ENCODE measurements at regions not wholly inside any gene's neighbourhood (a gene's known extent, or its start where the extent isn't known, plus 50 kb on each side); places are given as distances from the start of the nearest gene placed in this dataset.

GRCh38 chr3:124461126-124461525 is 269.1 kb upstream of the UMPS start:
- WGBS, 2 donors, result 76 to 91% methylated on average over 2 of the region's 2 CpGs
- no peak overlapping the region for H3K4me3 ChIP-seq (ENCODE audit: low read depth, poor library complexity, severe bottlenecking)
- intact Hi-C loops (cut with DNase I; ENCODE audit: low total_unique reads), result no loop called here
- TF ChIP-seq POLR2A (IDR thresholded peaks at IDR 0.05), result no peak
- no peak for TF ChIP-seq CTCF (IDR thresholded peaks at IDR 0.05)
- no peak for DNase-seq (ENCODE audit: low spot score in 2 of 2)

- intact Hi-C loops (cut with DNase I; ENCODE audit: low total_unique reads), result no loop called here
- no peak for DNase-seq (ENCODE audit: low spot score in 2 of 2)
- 87% methylated on average over 4 of the region's 4 CpGs for WGBS, 2 donors
- TF ChIP-seq POLR2A (IDR thresholded peaks at IDR 0.05) (no peak), CTCF (IDR thresholded peaks at IDR 0.05) (no peak)
- no peak overlapping the region for H3K4me3 ChIP-seq (ENCODE audit: low read depth, poor library complexity, severe bottlenecking)
Observed at GRCh38 chr3:124461838-124462632, 268.2 kb upstream of the UMPS start.

GRCh38 chr3:124463234-124463633 is 267.0 kb upstream of the UMPS start:
- no peak overlapping the region for H3K4me3 ChIP-seq (ENCODE audit: low read depth, poor library complexity, severe bottlenecking)
- intact Hi-C loops (cut with DNase I; ENCODE audit: low total_unique reads), result no loop called here
- no peak for DNase-seq (ENCODE audit: low spot score in 2 of 2)
- TF ChIP-seq CTCF (IDR thresholded peaks at IDR 0.05) (no peak), POLR2A (IDR thresholded peaks at IDR 0.05) (no peak)

GRCh38 chr3:124467980-124468902 is 262.0 kb upstream of the UMPS start:
- no peak for DNase-seq (ENCODE audit: low spot score in 2 of 2)
- intact Hi-C loops (cut with DNase I; ENCODE audit: low total_unique reads), result loop anchor here (5.0 kb wide), 1 partner anchor 116 kb away; no protein-coding TSS in a partner anchor
- WGBS, 2 donors, result 65 to 67% methylated on average over 10 of the region's 10 CpGs

GRCh38 chr3:124469555-124469954 is 260.7 kb upstream of the UMPS start:
- intact Hi-C loops (cut with DNase I; ENCODE audit: low total_unique reads), result loop anchor here (5.0 kb wide), 1 partner anchor 117 kb away; no protein-coding TSS in a partner anchor
- no peak for DNase-seq (ENCODE audit: low spot score in 2 of 2)
- TF ChIP-seq CTCF (IDR thresholded peaks at IDR 0.05) (no peak), POLR2A (IDR thresholded peaks at IDR 0.05) (no peak)
- WGBS, 2 donors, result 75 to 79% methylated on average over 5 of the region's 5 CpGs
- no peak overlapping the region for H3K4me3 ChIP-seq (ENCODE audit: low read depth, poor library complexity, severe bottlenecking)

More at GRCh38 chr3:124467980-124468902, 262.0 kb upstream of the UMPS start:
- peak in 1 of 3 donors; percentile 46 for TF ChIP-seq CTCF (IDR thresholded peaks at IDR 0.05)
- TF ChIP-seq POLR2A (IDR thresholded peaks at IDR 0.05), result no peak
- H3K4me3 ChIP-seq (ENCODE audit: low read depth, poor library complexity, severe bottlenecking), result no peak overlapping the region
